Glomerular visceral epithelial cell (primary cell): ENCODE measurements at regions not wholly inside any gene's neighbourhood (a gene's known extent, or its start where the extent isn't known, plus 50 kb on each side); places are given as distances from the start of the nearest gene placed in this dataset.

Source experiments
- DNase-seq: peaks from one replicate; pipeline ENCODE4 v3.0.0-alpha.2; 2016; ENCODE audit errors: extremely low spot score

GRCh38 chr2:147468349-147468748 is 376.5 kb upstream of the ACVR2A start:
- no peak for DNase-seq

GRCh38 chr2:147467441-147467840 is 377.4 kb upstream of the ACVR2A start:
- DNase-seq, result no peak

- no peak for DNase-seq
Measured at GRCh38 chr2:147464737-147465357, 380.0 kb upstream of the ACVR2A start.

- peak; percentile 55 for DNase-seq
Measured at GRCh38 chr2:147463881-147464520, 380.8 kb upstream of the ACVR2A start.

- no peak for DNase-seq
Measured at GRCh38 chr2:147460155-147460554, 384.7 kb upstream of the ACVR2A start.

- DNase-seq, result no peak
Measured at GRCh38 chr2:147456779-147457178, 388.1 kb upstream of the ACVR2A start.

GRCh38 chr2:147451902-147452515 is 392.8 kb upstream of the ACVR2A start:
- no peak for DNase-seq

- no peak for DNase-seq
Measured at GRCh38 chr2:147450661-147451510, 393.9 kb upstream of the ACVR2A start.

- no peak for DNase-seq
Measured at GRCh38 chr2:147449323-147449991, 395.4 kb upstream of the ACVR2A start.

GRCh38 chr2:147442816-147443215 is 402.0 kb upstream of the ACVR2A start:
- no peak for DNase-seq

GRCh38 chr2:147441182-147441581 is 403.6 kb upstream of the ACVR2A start:
- DNase-seq, result no peak

- no peak for DNase-seq
Measured at GRCh38 chr2:147440734-147441133, 404.1 kb upstream of the ACVR2A start.

GRCh38 chr2:147439986-147440385 is 404.8 kb upstream of the ACVR2A start:
- no peak for DNase-seq

- DNase-seq, result no peak
Measured at GRCh38 chr2:147438882-147439281, 405.9 kb upstream of the ACVR2A start.

- no peak for DNase-seq
Measured at GRCh38 chr2:147433822-147434221, 411.0 kb upstream of the ACVR2A start.

GRCh38 chr2:147430408-147430807 is 414.4 kb upstream of the ACVR2A start:
- DNase-seq, result no peak

- no peak for DNase-seq
Measured at GRCh38 chr2:147428120-147428747, 416.6 kb upstream of the ACVR2A start.

GRCh38 chr2:147425437-147426029 is 419.3 kb upstream of the ACVR2A start:
- DNase-seq, result peak; percentile 8

GRCh38 chr2:147424766-147425165 is 420.1 kb upstream of the ACVR2A start:
- peak; percentile 19 for DNase-seq

- no peak for DNase-seq
Measured at GRCh38 chr2:147420947-147421675, 423.7 kb upstream of the ACVR2A start.
